ENCODE measurements at regions not wholly inside any gene's neighbourhood (a gene's known extent, or its start where the extent isn't known, plus 50 kb on each side); places are given as distances from the start of the nearest gene placed in this dataset.

DNA sequence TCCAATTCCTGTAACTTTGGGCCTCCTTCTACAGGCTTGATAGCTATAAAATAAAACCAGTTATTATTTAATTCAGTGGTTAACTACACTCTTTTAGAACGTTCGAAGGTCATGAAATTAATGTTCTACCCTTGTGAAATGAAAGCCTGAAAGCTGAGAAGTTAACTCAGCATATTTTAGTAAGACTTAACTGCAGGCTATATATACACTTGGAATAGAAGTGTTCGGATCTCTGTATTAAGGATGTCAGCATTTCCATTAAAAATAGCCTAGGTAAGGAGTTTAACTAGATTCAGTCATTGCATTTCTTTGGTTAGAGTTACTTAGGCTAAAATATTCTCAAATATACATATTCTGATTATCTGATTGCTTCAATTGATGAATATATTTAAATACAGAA, 229.2 kb downstream of the MRPS30 start:
- TF ChIP-seq, protein P1, sequence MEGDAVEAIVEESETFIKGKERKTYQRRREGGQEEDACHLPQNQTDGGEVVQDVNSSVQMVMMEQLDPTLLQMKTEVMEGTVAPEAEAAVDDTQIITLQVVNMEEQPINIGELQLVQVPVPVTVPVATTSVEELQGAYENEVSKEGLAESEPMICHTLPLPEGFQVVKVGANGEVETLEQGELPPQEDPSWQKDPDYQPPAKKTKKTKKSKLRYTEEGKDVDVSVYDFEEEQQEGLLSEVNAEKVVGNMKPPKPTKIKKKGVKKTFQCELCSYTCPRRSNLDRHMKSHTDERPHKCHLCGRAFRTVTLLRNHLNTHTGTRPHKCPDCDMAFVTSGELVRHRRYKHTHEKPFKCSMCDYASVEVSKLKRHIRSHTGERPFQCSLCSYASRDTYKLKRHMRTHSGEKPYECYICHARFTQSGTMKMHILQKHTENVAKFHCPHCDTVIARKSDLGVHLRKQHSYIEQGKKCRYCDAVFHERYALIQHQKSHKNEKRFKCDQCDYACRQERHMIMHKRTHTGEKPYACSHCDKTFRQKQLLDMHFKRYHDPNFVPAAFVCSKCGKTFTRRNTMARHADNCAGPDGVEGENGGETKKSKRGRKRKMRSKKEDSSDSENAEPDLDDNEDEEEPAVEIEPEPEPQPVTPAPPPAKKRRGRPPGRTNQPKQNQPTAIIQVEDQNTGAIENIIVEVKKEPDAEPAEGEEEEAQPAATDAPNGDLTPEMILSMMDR (IDR thresholded peaks at IDR 0.05) = no peak
- TF ChIP-seq POLR2AphosphoS5 (IDR thresholded peaks at IDR 0.05; ENCODE audit: insufficient read depth in 1 of 2, low read depth in 1 of 2) (no peak), POLR2A (IDR thresholded peaks at IDR 0.05) (no peak)

All from vagina (tissue), 2 donors.